H1 (cell line): ENCODE measurements at regions not wholly inside any gene's neighbourhood (a gene's known extent, or its start where the extent isn't known, plus 50 kb on each side); places are given as distances from the start of the nearest gene placed in this dataset.
A peak's percentile ranks its signal among the peaks of the same experiment; 100 is the strongest.

Source experiments
- CTCF ChIA-PET: fragments of 300-600 bp; sonication (Branson Sonifier 250); formaldehyde crosslinking; loops from one replicate; lab custom pipeline; 2021; ENCODE audit not compliant: partially characterized antibody; lab: Charles Lee
- POLR2A ChIA-PET: fragments of 300-600 bp; sonication (Branson Sonifier 250); formaldehyde crosslinking; loops from one replicate; lab custom pipeline; 2021; ENCODE audit warnings: inconsistent platforms; ENCODE audit not compliant: partially characterized antibody; lab: Charles Lee
- DNase-seq, 2 experiments: peaks; one replicate each; pipeline versions ENCODE4 v3.0.0 to v3.0.0-alpha.2; 2010 to 2022; ENCODE audit warnings: low spot score in 2 of 2, low read depth in 1 of 2, mixed read lengths in 1 of 2
- FAIRE-seq: peaks from 2 replicates; lab custom pipeline; 2011; peaks lifted over from hg19 to GRCh38; lab: Jason Lieb, UNC
- H2AFZ ChIP-seq: 2 replicates; pipeline ENCODE4 v1.8.1; 2012; ENCODE audit warnings: low read length, inconsistent platforms
- H2AK5ac ChIP-seq: 2 replicates; pipeline ENCODE4 v1.6.1; 2013; ENCODE audit warnings: low read depth, low read length
- H2BK120ac ChIP-seq: replicated peaks from 2 replicates; pipeline ENCODE3; 2013; ENCODE audit warnings: low read depth, low read length, inconsistent platforms
- H2BK12ac ChIP-seq: 2 replicates; pipeline ENCODE4 v1.6.1; 2013; ENCODE audit warnings: low read depth, low read length
- H2BK15ac ChIP-seq: 2 replicates; pipeline ENCODE4 v1.6.1; 2013; ENCODE audit warnings: low read length
- H2BK20ac ChIP-seq: 2 replicates; pipeline ENCODE4 v1.6.1; 2013; ENCODE audit warnings: low read length
- H2BK5ac ChIP-seq: 2 replicates; pipeline ENCODE4 v1.6.1; 2013; ENCODE audit warnings: low read depth, low read length
- H3K14ac ChIP-seq: 2 replicates; pipeline ENCODE4 v1.6.1; 2013; ENCODE audit warnings: inconsistent platforms; ENCODE audit not compliant: insufficient read length
- H3K18ac ChIP-seq: 2 replicates; pipeline ENCODE4 v1.6.1; 2013; ENCODE audit warnings: low read length; ENCODE audit errors: extremely low read depth
- H3K23ac ChIP-seq: 2 replicates; pipeline ENCODE4 v1.6.1; 2013; ENCODE audit warnings: inconsistent platforms; ENCODE audit not compliant: insufficient read length
- H3K23me2 ChIP-seq: 2 replicates; pipeline ENCODE4 v1.6.1; 2013; ENCODE audit warnings: low read depth, low read length
- H3K27ac ChIP-seq: 2 replicates; pipeline ENCODE4 v1.6.1; 2011; ENCODE audit warnings: low read depth, low read length, inconsistent platforms
- H3K27me3 ChIP-seq, 4 experiments: replicated peaks in 1 of 4; 1 replicate in 1 of 4; 2 replicates in 3 of 4; pipeline versions ENCODE4 v1.6.1 to v1.8.1; 2011 to 2013; ENCODE audit warnings: low read length in 3 of 4, mild to moderate bottlenecking in 3 of 4, inconsistent platforms in 2 of 4, mixed read lengths in 2 of 4, moderate library complexity in 1 of 4; ENCODE audit not compliant: control insufficient read depth in 3 of 4, insufficient read depth in 3 of 4; ENCODE audit errors: extremely low read depth in 1 of 4
- H3K36me3 ChIP-seq, 4 experiments: 2 replicates each; pipeline versions ENCODE4 v1.6.1 to v1.8.1; 2011 to 2013; ENCODE audit warnings: mild to moderate bottlenecking in 4 of 4, low read length in 3 of 4, moderate library complexity in 2 of 4, control low read depth in 1 of 4, inconsistent platforms in 1 of 4; ENCODE audit not compliant: insufficient read depth in 4 of 4, control insufficient read depth in 2 of 4
- H3K4ac ChIP-seq: replicated peaks from 2 replicates; pipeline ENCODE3; 2013; ENCODE audit warnings: low read length, low read depth, mixed read lengths, inconsistent platforms; ENCODE audit not compliant: insufficient read length
- H3K4me1 ChIP-seq, 4 experiments: replicated peaks in 1 of 4; 1 replicate in 1 of 4; 2 replicates in 3 of 4; pipeline versions ENCODE4 v1.6.1 to v1.8.1; 2011 to 2013; ENCODE audit warnings: low read length in 3 of 4, inconsistent platforms in 2 of 4, mixed read lengths in 1 of 4; ENCODE audit not compliant: insufficient read depth in 4 of 4, control insufficient read depth in 3 of 4
- H3K4me2 ChIP-seq, 2 experiments: 2 replicates each; pipeline versions ENCODE4 v1.6.1 to v1.8.1; 2011 to 2013; ENCODE audit warnings: low read depth in 2 of 2, low read length in 2 of 2, control low read depth in 1 of 2, inconsistent platforms in 1 of 2, mild to moderate bottlenecking in 1 of 2; ENCODE audit not compliant: insufficient read depth in 1 of 2
- H3K4me3 ChIP-seq, 4 experiments: fragments of 200-600, 300-600 bp in 1 of 4; sonication (generic), shearing (Covaris generic), sonication (Bioruptor Twin) in 1 of 4; 2 replicates each; pipeline versions ENCODE4 v1.5.1 to v1.8.1; 2011 to 2016; ENCODE audit warnings: low read length in 4 of 4, low read depth in 3 of 4, control low read depth in 2 of 4, inconsistent platforms in 2 of 4, mild to moderate bottlenecking in 2 of 4, mixed read lengths in 1 of 4, moderate library complexity in 1 of 4; ENCODE audit not compliant: insufficient read depth in 2 of 4; ENCODE audit errors: extremely low read depth in 1 of 4
- H3K56ac ChIP-seq: replicated peaks from 2 replicates; pipeline ENCODE3; 2013; ENCODE audit warnings: low read depth, mild to moderate bottlenecking, mixed read lengths, low read length, inconsistent platforms; ENCODE audit not compliant: insufficient read length
- H3K79me1 ChIP-seq: 2 replicates; pipeline ENCODE4 v1.6.1; 2013; ENCODE audit warnings: low read depth, low read length, control low read depth
- H3K79me2 ChIP-seq, 2 experiments: 2 replicates each; pipeline versions ENCODE4 v1.6.1 to v1.8.1; 2012 to 2013; ENCODE audit warnings: low read length in 2 of 2, mild to moderate bottlenecking in 2 of 2, inconsistent platforms in 1 of 2; ENCODE audit not compliant: insufficient read depth in 2 of 2, control insufficient read depth in 1 of 2
- H3K9ac ChIP-seq, 4 experiments: replicated peaks in 1 of 4; 1 replicate in 1 of 4; 2 replicates in 3 of 4; pipeline versions ENCODE4 v1.6.1 to v1.8.1; 2011 to 2013; ENCODE audit warnings: low read depth in 3 of 4, low read length in 3 of 4, control low read depth in 2 of 4, mild to moderate bottlenecking in 2 of 4, moderate library complexity in 2 of 4, inconsistent platforms in 1 of 4; ENCODE audit errors: extremely low read depth in 1 of 4
- H3K9me3 ChIP-seq, 2 experiments: 2 replicates each; pipeline versions ENCODE4 v1.6.1 to v1.8.1; 2012 to 2013; ENCODE audit warnings: mild to moderate bottlenecking in 2 of 2, moderate library complexity in 2 of 2, control low read depth in 1 of 2, inconsistent platforms in 1 of 2, low read depth in 1 of 2, low read length in 1 of 2, mixed read lengths in 1 of 2; ENCODE audit not compliant: insufficient read depth in 2 of 2
- H4K20me1 ChIP-seq, 2 experiments: replicated peaks in 1 of 2; 2 replicates each; pipeline versions ENCODE3 to v1.8.1; 2011 to 2013; ENCODE audit warnings: inconsistent platforms in 2 of 2, low read length in 2 of 2, mild to moderate bottlenecking in 1 of 2; ENCODE audit not compliant: insufficient read depth in 2 of 2, control insufficient read depth in 1 of 2
- H4K5ac ChIP-seq: 2 replicates; pipeline ENCODE4 v1.6.1; 2013; ENCODE audit warnings: low read length, low read depth, mixed read lengths, inconsistent platforms; ENCODE audit not compliant: insufficient read length
- H4K8ac ChIP-seq: 2 replicates; pipeline ENCODE4 v1.8.0; 2013; ENCODE audit warnings: mild to moderate bottlenecking, moderate library complexity, low read length, inconsistent platforms; ENCODE audit not compliant: insufficient read depth; ENCODE audit errors: extremely low read depth
- H4K91ac ChIP-seq: replicated peaks from 2 replicates; pipeline ENCODE3; 2013; ENCODE audit warnings: low read length, mixed read lengths, inconsistent platforms; ENCODE audit not compliant: insufficient read length
- BRCA1 ChIP-seq: IDR thresholded peaks from 2 replicates; pipeline ENCODE4 v1.6.1; 2012; ENCODE audit warnings: low read depth, low read length, improper control_type of control experiment
- FOSL1 ChIP-seq: IDR thresholded peaks from 2 replicates; pipeline ENCODE4 v1.6.1; 2011; ENCODE audit warnings: mild to moderate bottlenecking, low read depth, low read length, moderate library complexity; ENCODE audit not compliant: insufficient read depth
- JUND ChIP-seq: IDR thresholded peaks from 2 replicates; pipeline ENCODE4 v1.6.1; 2011; ENCODE audit warnings: mild to moderate bottlenecking, improper control_type of control experiment, low read length
- KDM4A ChIP-seq: IDR thresholded peaks from one replicate; pipeline ENCODE4 v1.7.1; 2012; ENCODE audit warnings: low read depth, mild to moderate bottlenecking, moderate library complexity, low read length, inconsistent platforms; ENCODE audit not compliant: severe bottlenecking
- KDM5A ChIP-seq: fragments of 200-600 bp; IDR thresholded peaks from 2 replicates; pipeline ENCODE4 v1.7.1; 2012; ENCODE audit warnings: mild to moderate bottlenecking, low read length, inconsistent platforms, mixed read lengths
- POLR2AphosphoS5 ChIP-seq: IDR thresholded peaks from 2 replicates; pipeline ENCODE4 v1.6.1; 2011; ENCODE audit warnings: low read depth, low read length
- TAF7 ChIP-seq: optimal IDR thresholded peaks from 2 replicates; pipeline ENCODE3; 2011; ENCODE audit warnings: low read depth, mild to moderate bottlenecking, inconsistent platforms, low read length, moderate library complexity, borderline replicate concordance
- YY1 ChIP-seq: IDR thresholded peaks from 2 replicates; pipeline ENCODE4 v1.6.1; 2011; ENCODE audit warnings: low read depth, mild to moderate bottlenecking, low read length
- WGBS, 2 experiments: shearing (Covaris generic) in 1 of 2; methylation state at CpG; one replicate each; pipeline versions ENCODE4 v1.1.6 to v1.1.7; 2013 to 2015; ENCODE audit warnings: low lambda C conversion rate in 2 of 2, mixed read lengths in 2 of 2, inconsistent platforms in 1 of 2, low coverage in 1 of 2, missing lambda C conversion rate in 1 of 2; ENCODE audit not compliant: insufficient replicate concordance in 2 of 2, insufficient coverage in 1 of 2, insufficient read length in 1 of 2; ENCODE audit errors: extremely low coverage in 1 of 2, missing lambda C conversion rate in 1 of 2; 5-methylcytosine and 5-hydroxymethylcytosine counted together

- H4K20me1 ChIP-seq: no peaks in the 10 kb centered on the region
- no peak overlapping the region for H4K91ac ChIP-seq
- WGBS, 2 experiments: 96% methylated on average over 3 of the region's 3 CpGs; no CpG with 5 or more reads in 1 of the 2 experiments
- H3K56ac ChIP-seq: no peak overlapping the region
- FAIRE-seq (no peak), DNase-seq (no peak)
- no peak overlapping the region for H3K4ac ChIP-seq
- H3K18ac ChIP-seq: no peak overlapping the region
- no peaks in the 10 kb centered on the region for H3K9me3 ChIP-seq
- no peak overlapping the region for H3K27ac ChIP-seq
- no peaks in the 10 kb centered on the region for H3K23me2 ChIP-seq
- no peak overlapping the region for H4K5ac ChIP-seq
- H4K8ac ChIP-seq: no peak overlapping the region
- no peak overlapping the region for H2BK12ac ChIP-seq
- POLR2A ChIA-PET: no interaction called here
- no peak overlapping the region for H3K9ac ChIP-seq
- CTCF ChIA-PET: no interaction called here
- H3K79me2 ChIP-seq: no peaks in the 10 kb centered on the region
- H2BK120ac ChIP-seq: no peak overlapping the region
- H3K4me1 ChIP-seq: no peaks in the 10 kb centered on the region
- no peaks in the 10 kb centered on the region for H3K27me3 ChIP-seq
- no peak overlapping the region for H3K14ac ChIP-seq
- no peak overlapping the region for H3K23ac ChIP-seq
- H3K4me3 ChIP-seq: no peak overlapping the region
- H3K4me2 ChIP-seq: no peak overlapping the region
- TF ChIP-seq TAF7: no peak
- TF ChIP-seq FOSL1: no peak
- no peak for TF ChIP-seq POLR2AphosphoS5
- TF ChIP-seq BRCA1: no peak
- no peak for TF ChIP-seq KDM4A
- no peak for TF ChIP-seq YY1
- TF ChIP-seq KDM5A: no peak
- TF ChIP-seq JUND: no peak
- H2BK15ac ChIP-seq: no peak overlapping the region
- no peaks in the 10 kb centered on the region for H3K36me3 ChIP-seq
- H2BK20ac ChIP-seq: no peak overlapping the region
- H2AFZ ChIP-seq: peak overlapping the region; percentile 57; the same call in 1 of the 2 replicates
- H2AK5ac ChIP-seq: no peak overlapping the region
- H2BK5ac ChIP-seq: no peak overlapping the region
- no peaks in the 10 kb centered on the region for H3K79me1 ChIP-seq
Observed at GRCh38 chr3:145383416-145383815, 777.6 kb downstream of the PLOD2 start.
